Mesodermal cell (in vitro differentiated cells): ENCODE measurements at regions not wholly inside any gene's neighbourhood (a gene's known extent, or its start where the extent isn't known, plus 50 kb on each side); places are given as distances from the start of the nearest gene placed in this dataset.

Experiments
- H3K27ac ChIP-seq: 2 replicates; pipeline ENCODE4 v1.7.0; 2013; ENCODE audit warnings: mild to moderate bottlenecking, low read depth, low read length, moderate library complexity; ENCODE audit not compliant: severe bottlenecking
- H3K36me3 ChIP-seq: 2 replicates; pipeline ENCODE4 v1.7.1; 2013; ENCODE audit warnings: mild to moderate bottlenecking, low read length, moderate library complexity; ENCODE audit not compliant: control insufficient read depth, insufficient read depth
- H3K4me1 ChIP-seq: one replicate; pipeline ENCODE4 v1.7.1; 2013; ENCODE audit warnings: mild to moderate bottlenecking, low read length; ENCODE audit not compliant: insufficient read depth, control insufficient read depth, poor library complexity, severe bottlenecking
- H3K4me3 ChIP-seq: 2 replicates; pipeline ENCODE4 v1.7.0; 2013; ENCODE audit warnings: low read length, control low read depth, mild to moderate bottlenecking; ENCODE audit not compliant: insufficient read depth, poor library complexity, severe bottlenecking; ENCODE audit errors: extremely low read depth
- H3K9me3 ChIP-seq: 2 replicates; pipeline ENCODE4 v1.7.1; 2013; ENCODE audit warnings: mild to moderate bottlenecking, low read length, moderate library complexity; ENCODE audit not compliant: control insufficient read depth
- WGBS, 2 experiments: methylation state at CpG; one replicate each; pipeline ENCODE4 v1.1.5; 2013; ENCODE audit warnings: missing lambda C conversion rate in 2 of 2; ENCODE audit not compliant: insufficient coverage in 2 of 2; 5-methylcytosine and 5-hydroxymethylcytosine counted together

- 33 to 44% methylated on average over 7 to 10 of the region's 10 CpGs for WGBS, 2 experiments
- Histone ChIP-seq H3K9me3 (no peaks in the 10 kb centered on the region), H3K4me1 (no peaks in the 10 kb centered on the region), H3K27ac (no peak overlapping the region), H3K36me3 (no peaks in the 10 kb centered on the region), H3K4me3 (no peak overlapping the region)
Measured at GRCh38 chr3:127473244-127474024, 117.1 kb downstream of the TPRA1 start.

GRCh38 chr3:127472506-127472905 is 118.0 kb downstream of the TPRA1 start:
- H3K4me1 ChIP-seq = no peaks in the 10 kb centered on the region
- no peak overlapping the region for H3K27ac ChIP-seq
- no peak overlapping the region for H3K4me3 ChIP-seq
- no peaks in the 10 kb centered on the region for H3K9me3 ChIP-seq
- H3K36me3 ChIP-seq = no peaks in the 10 kb centered on the region
- WGBS, 2 experiments = 73 to 85% methylated on average over 5 to 11 of the region's 11 CpGs

GRCh38 chr3:127471142-127471541 is 119.4 kb downstream of the TPRA1 start:
- H3K36me3 ChIP-seq = no peaks in the 10 kb centered on the region
- peaks cover 2% of the 10 kb centered on the region for H3K4me1 ChIP-seq
- no peaks in the 10 kb centered on the region for H3K9me3 ChIP-seq
- no peak overlapping the region for H3K4me3 ChIP-seq
- H3K27ac ChIP-seq = no peak overlapping the region
- 86 to 87% methylated on average over 4 to 5 of the region's 5 CpGs for WGBS, 2 experiments

DNA sequence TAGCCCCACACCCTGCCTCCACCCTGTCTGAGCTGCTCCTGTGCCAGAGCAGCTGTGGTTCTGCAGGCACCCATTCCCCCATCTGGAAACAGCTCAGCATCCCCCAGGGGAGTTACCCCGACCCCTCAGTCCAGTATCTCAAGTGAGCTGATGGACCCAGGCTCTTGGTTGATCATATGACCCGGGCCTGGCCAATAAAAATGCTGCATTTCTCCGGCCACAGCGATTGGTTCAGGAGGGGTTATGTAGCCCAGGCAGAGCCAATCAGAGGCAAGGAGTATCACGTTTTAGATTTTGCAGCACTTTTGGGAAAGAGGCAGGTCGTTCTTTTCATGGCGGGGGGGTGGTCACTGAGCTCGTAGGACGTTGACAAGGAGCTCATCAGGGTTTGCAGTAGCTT is 120.8 kb downstream of the TPRA1 start:
- H3K4me3 ChIP-seq = no peak overlapping the region
- H3K9me3 ChIP-seq = no peaks in the 10 kb centered on the region
- WGBS, 2 experiments = 86 to 91% methylated on average over 7 to 9 of the region's 9 CpGs
- H3K27ac ChIP-seq = no peak overlapping the region
- H3K36me3 ChIP-seq = no peaks in the 10 kb centered on the region
- peaks cover 2% of the 10 kb centered on the region for H3K4me1 ChIP-seq

GRCh38 chr3:127467391-127467790 is 123.1 kb downstream of the TPRA1 start:
- Histone ChIP-seq H3K4me3 (no peak overlapping the region), H3K4me1 (peaks cover 2% of the 10 kb centered on the region), H3K36me3 (no peaks in the 10 kb centered on the region), H3K9me3 (no peaks in the 10 kb centered on the region), H3K27ac (no peak overlapping the region)
- 72 to 75% methylated on average over 10 to 11 of the region's 12 CpGs for WGBS, 2 experiments

DNA sequence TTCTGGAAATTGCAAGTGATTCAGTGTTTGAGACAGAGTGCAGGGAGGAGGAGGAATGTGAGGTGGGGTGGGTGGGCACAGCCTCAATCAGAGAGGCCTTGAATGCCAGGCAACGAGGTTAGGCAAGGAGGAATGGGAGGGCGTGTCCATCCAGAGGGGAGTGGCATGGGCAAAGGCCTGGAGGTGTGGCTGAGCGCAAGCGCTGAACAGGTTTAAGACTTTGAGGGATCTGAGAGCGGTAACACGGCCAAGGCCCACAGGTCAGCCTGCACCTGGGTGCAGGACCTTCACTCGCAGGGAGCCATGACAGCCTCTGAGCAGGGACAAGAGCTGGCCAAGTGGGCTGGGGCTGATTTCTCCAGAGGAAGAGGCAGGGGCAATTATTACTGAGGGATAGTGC is 125.9 kb downstream of the TPRA1 start:
- H3K4me1 ChIP-seq = peaks cover 2% of the 10 kb centered on the region
- WGBS, 2 experiments = 73 to 74% methylated on average over 6 to 7 of the region's 7 CpGs
- no peaks in the 10 kb centered on the region for H3K9me3 ChIP-seq
- no peak overlapping the region for H3K27ac ChIP-seq
- H3K4me3 ChIP-seq = no peak overlapping the region
- no peaks in the 10 kb centered on the region for H3K36me3 ChIP-seq

DNA sequence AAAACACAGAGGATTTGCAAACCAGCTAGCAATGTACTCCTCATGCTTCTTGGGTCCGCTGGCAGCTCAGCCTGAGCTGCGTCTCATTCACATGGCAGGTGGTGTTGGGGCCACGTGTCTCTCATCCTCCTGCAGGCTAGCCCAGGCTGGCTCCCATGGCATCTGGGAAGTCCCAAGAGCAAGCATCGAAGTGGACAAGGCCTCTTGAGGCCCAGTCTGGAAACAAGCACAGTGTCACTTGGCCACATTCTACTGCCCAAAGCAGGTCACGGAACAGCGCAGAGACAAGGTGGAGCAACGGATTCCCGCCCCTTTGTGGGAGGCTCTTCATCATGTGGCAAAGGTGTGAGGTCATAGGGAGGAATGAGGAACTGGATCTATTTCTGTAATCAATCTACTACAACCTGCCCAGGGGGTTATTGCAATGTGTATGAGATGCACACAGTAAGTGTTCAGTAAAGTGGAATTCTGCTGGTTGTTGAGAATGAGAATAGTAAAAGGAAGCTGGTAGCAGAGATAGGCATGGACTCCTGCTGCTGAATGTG is 128.3 kb downstream of the TPRA1 start:
- Histone ChIP-seq H3K4me1 (peaks cover 1% of the 10 kb centered on the region), H3K9me3 (no peaks in the 10 kb centered on the region), H3K36me3 (no peaks in the 10 kb centered on the region), H3K4me3 (no peak overlapping the region), H3K27ac (no peak overlapping the region)
- 76 to 86% methylated on average over 6 to 7 of the region's 8 CpGs for WGBS, 2 experiments

GRCh38 chr3:127461286-127461910 is 129.1 kb downstream of the TPRA1 start:
- H3K27ac ChIP-seq = no peak overlapping the region

GRCh38 chr3:127459891-127460290 is 130.6 kb downstream of the TPRA1 start:
- Histone ChIP-seq H3K4me3 (no peak overlapping the region), H3K4me1 (peaks cover 12% of the 10 kb centered on the region), H3K27ac (no peak overlapping the region), H3K36me3 (no peaks in the 10 kb centered on the region), H3K9me3 (no peaks in the 10 kb centered on the region)
- 71 to 90% methylated on average over 1 to 3 of the region's 3 CpGs for WGBS, 2 experiments

More at GRCh38 chr3:127461286-127461910, 129.1 kb downstream of the TPRA1 start:
- H3K4me3 ChIP-seq = no peak overlapping the region
- 87 to 95% methylated on average over 8 to 10 of the region's 10 CpGs for WGBS, 2 experiments
- H3K36me3 ChIP-seq = no peaks in the 10 kb centered on the region
- H3K9me3 ChIP-seq = no peaks in the 10 kb centered on the region
- peaks cover 4% of the 10 kb centered on the region for H3K4me1 ChIP-seq

DNA sequence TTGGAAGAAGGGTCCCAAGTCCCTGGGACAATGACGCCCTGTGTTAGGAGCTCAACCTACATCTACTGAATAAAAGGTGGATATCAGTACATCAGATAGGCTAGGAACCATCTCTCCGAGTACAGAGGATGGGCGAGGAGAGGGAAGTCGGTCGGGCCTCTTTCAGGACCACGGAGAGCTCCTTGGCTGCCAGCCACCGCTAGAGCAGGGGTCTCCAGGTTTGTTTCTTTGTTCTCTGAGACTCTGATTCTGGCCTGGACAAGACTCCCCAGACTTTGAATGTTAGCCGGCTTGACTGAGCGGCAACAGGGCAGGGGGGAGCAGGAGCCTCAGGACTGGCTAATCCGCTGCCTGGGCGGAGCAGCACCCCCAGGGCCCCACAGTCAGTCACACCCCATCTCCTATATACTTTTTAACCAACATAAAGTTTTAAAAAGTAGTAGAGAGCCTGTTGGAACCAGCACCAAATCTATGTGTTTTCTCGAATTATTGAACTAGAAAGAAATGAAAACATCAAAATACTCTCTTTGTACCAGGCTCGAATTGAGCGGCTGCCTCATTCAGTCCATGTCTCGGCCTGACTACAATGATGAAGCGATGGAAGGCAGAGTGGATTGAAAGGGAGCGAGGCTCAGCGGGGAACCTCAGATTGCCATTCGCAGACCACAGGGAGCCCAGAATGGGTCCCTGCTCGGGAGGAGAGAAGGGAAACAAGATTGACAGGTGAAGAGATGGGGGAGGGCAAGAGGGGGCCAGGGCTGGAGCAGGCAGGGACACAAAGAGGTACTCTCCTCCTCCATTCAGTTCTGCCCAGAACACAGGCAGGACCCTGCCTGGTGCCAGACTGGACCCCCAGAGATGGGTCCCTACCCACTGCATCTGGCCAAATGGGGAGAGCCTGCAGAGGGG is 131.6 kb downstream of the TPRA1 start:
- Histone ChIP-seq H3K36me3 (no peaks in the 10 kb centered on the region), H3K4me1 (peaks cover 12% of the 10 kb centered on the region), H3K9me3 (no peaks in the 10 kb centered on the region), H3K4me3 (no peak overlapping the region), H3K27ac (no peak overlapping the region)
- 20 to 26% methylated on average over 13 to 17 of the region's 20 CpGs for WGBS, 2 experiments
